ENCODE measurements at regions not wholly inside any gene's neighbourhood (a gene's known extent, or its start where the extent isn't known, plus 50 kb on each side); places are given as distances from the start of the nearest gene placed in this dataset.

DNA sequence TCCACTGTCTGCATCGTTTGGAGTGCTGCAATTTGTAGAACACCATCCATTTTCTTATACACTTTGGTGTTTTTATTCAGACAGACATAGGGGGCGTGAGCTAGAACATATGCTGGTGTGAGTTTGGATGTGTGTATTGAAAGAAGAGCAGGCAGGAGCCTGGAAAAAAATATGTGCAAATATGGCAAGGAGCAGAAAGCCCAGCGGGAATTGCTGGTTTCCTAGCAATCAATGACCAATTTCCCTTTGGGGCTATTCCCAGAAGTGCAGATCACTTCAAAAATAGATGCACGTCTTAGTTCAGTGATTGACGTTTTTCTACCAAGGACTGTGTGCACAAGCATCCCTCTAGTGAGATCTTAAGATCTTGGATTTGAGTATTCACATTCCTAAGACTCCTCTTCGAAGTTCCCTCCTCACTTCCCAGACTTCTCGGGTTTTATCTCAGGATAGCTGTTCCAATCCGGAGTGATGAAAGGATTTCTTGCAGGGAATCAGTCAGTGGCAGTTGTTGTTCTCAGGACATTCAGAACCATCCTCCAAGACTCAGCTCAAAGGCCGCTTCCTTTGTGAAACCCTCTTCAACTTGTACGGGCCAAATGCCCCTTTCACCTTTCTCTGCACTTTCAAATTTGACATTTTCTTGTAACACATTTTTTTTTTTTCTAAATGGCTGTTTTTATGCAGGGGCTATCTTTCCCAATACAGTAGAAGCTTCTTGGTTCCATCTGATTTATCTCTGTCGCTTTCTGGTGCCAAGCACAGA is 268.7 kb upstream of the ASIC2 start:
- H3K27me3 ChIP-seq (ENCODE audit: control insufficient read depth, insufficient read depth, low read length) = no peaks in the 10 kb centered on the region
- no peak overlapping the region for H3K4me3 ChIP-seq (ENCODE audit: low read depth, low read length)
- no peaks in the 10 kb centered on the region for H3K36me3 ChIP-seq (ENCODE audit: control insufficient read depth, insufficient read depth, low read length)
- CTCF ChIA-PET = no interaction called here
- TF ChIP-seq, protein P1, sequence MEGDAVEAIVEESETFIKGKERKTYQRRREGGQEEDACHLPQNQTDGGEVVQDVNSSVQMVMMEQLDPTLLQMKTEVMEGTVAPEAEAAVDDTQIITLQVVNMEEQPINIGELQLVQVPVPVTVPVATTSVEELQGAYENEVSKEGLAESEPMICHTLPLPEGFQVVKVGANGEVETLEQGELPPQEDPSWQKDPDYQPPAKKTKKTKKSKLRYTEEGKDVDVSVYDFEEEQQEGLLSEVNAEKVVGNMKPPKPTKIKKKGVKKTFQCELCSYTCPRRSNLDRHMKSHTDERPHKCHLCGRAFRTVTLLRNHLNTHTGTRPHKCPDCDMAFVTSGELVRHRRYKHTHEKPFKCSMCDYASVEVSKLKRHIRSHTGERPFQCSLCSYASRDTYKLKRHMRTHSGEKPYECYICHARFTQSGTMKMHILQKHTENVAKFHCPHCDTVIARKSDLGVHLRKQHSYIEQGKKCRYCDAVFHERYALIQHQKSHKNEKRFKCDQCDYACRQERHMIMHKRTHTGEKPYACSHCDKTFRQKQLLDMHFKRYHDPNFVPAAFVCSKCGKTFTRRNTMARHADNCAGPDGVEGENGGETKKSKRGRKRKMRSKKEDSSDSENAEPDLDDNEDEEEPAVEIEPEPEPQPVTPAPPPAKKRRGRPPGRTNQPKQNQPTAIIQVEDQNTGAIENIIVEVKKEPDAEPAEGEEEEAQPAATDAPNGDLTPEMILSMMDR (IDR thresholded peaks at IDR 0.05; ENCODE audit: insufficient read depth, low read depth, low read length) = no peak
- DNase-seq (ENCODE audit: low read depth) = no peak
- POLR2A ChIA-PET = no interaction called here

DNA sequence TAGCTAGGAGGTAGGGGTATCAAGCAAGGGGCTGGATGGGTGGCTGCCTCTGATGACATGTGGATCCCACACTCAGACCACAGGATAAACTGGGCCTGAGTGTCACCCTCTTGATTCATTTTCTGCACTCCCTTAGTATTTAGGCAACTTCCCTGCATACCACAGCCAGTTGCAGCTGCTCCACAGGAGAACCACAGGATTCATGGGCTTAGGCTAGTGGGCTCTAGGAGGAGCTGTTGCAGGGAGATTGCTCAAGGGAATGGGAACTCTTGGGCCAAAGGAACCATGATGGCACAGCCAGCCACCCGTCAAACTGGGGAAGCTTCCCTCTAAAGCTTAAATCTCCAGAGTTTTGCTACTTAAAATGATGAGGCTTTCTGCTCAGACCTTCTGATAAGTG is 269.7 kb upstream of the ASIC2 start:
- TF ChIP-seq, protein P1 (IDR thresholded peaks at IDR 0.05; ENCODE audit: insufficient read depth, low read depth, low read length) = no peak
- POLR2A ChIA-PET = no interaction called here
- CTCF ChIA-PET = no interaction called here
- Histone ChIP-seq H3K27me3 (ENCODE audit: control insufficient read depth, insufficient read depth, low read length) (no peaks in the 10 kb centered on the region), H3K4me3 (ENCODE audit: low read depth, low read length) (no peak overlapping the region), H3K36me3 (ENCODE audit: control insufficient read depth, insufficient read depth, low read length) (no peaks in the 10 kb centered on the region)
- DNase-seq (ENCODE audit: low read depth) = no peak

GRCh38 chr17:33564146-33564545 is 271.1 kb upstream of the ASIC2 start:
- ChIA-PET POLR2A (no interaction called here), CTCF (no interaction called here)
- H3K27me3 ChIP-seq (ENCODE audit: control insufficient read depth, insufficient read depth, low read length) = no peaks in the 10 kb centered on the region
- DNase-seq (ENCODE audit: low read depth) = no peak
- no peaks in the 10 kb centered on the region for H3K36me3 ChIP-seq (ENCODE audit: control insufficient read depth, insufficient read depth, low read length)
- TF ChIP-seq, protein P1 (IDR thresholded peaks at IDR 0.05; ENCODE audit: insufficient read depth, low read depth, low read length) = no peak
- H3K4me3 ChIP-seq (ENCODE audit: low read depth, low read length) = no peak overlapping the region

GRCh38 chr17:33567223-33567622 is 274.1 kb upstream of the ASIC2 start:
- CTCF ChIA-PET = no interaction called here
- POLR2A ChIA-PET = no interaction called here

DNA sequence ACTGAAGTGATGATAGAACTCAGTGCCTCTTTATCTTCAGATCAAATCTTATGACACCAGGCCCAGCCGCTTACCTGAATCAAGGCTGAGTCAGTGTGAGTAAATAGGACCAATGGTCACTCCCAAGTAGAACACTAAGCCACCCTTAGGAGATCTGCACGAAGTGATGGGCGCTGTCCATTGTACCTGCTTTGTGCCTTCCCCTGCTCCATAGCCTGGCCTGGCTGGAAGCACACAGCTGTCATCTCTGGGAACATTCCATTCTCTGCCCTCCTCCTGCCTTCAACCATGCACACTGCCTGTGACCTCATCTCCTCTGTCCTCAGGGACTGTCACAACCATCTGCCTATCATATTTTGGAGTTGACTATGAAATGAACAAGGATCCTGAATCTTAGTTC is 279.5 kb upstream of the ASIC2 start:
- H3K27me3 ChIP-seq (ENCODE audit: control insufficient read depth, insufficient read depth, low read length) = no peaks in the 10 kb centered on the region
- ChIA-PET CTCF (no interaction called here), POLR2A (no interaction called here)
- no peak for DNase-seq (ENCODE audit: low read depth)
- no peak overlapping the region for H3K4me3 ChIP-seq (ENCODE audit: low read depth, low read length)
- H3K36me3 ChIP-seq (ENCODE audit: control insufficient read depth, insufficient read depth, low read length) = no peaks in the 10 kb centered on the region
- TF ChIP-seq, protein P1 (IDR thresholded peaks at IDR 0.05; ENCODE audit: insufficient read depth, low read depth, low read length) = no peak

More at GRCh38 chr17:33567223-33567622, 274.1 kb upstream of the ASIC2 start:
- H3K27me3 ChIP-seq (ENCODE audit: control insufficient read depth, insufficient read depth, low read length) = no peaks in the 10 kb centered on the region
- TF ChIP-seq, protein P1 (IDR thresholded peaks at IDR 0.05; ENCODE audit: insufficient read depth, low read depth, low read length) = no peak
- DNase-seq (ENCODE audit: low read depth) = no peak
- H3K4me3 ChIP-seq (ENCODE audit: low read depth, low read length) = no peak overlapping the region
- no peaks in the 10 kb centered on the region for H3K36me3 ChIP-seq (ENCODE audit: control insufficient read depth, insufficient read depth, low read length)
